GM23338 (cell line): ENCODE measurements at regions not wholly inside any gene's neighbourhood (a gene's known extent, or its start where the extent isn't known, plus 50 kb on each side); places are given as distances from the start of the nearest gene placed in this dataset.

ENCODE experiments used
- CREB1 ChIP-seq: fragments of 250-450 bp; sonication (Bioruptor Pico); IDR thresholded peaks from 2 replicates; pipeline ENCODE4 v1.5.0; 2020; ENCODE audit warnings: low read depth, mild to moderate bottlenecking, moderate library complexity
- CTCF ChIP-seq, 2 experiments: fragments of 200-600 bp in 1 of 2; sonication (generic) in 1 of 2; conservative IDR thresholded peaks; 2 replicates each; pipeline versions ENCODE4 v1.5.1 to v1.6.1; 2016 to 2017; ENCODE audit warnings: antibody characterized with exemption in 2 of 2, low read depth in 2 of 2, mild to moderate bottlenecking in 2 of 2, moderate library complexity in 1 of 2
- ETS1 ChIP-seq: IDR thresholded peaks from 2 replicates; pipeline ENCODE4 v1.6.1; 2016; ENCODE audit warnings: antibody characterized with exemption
- EZH2 ChIP-seq: fragments of 200-600 bp; sonication (generic); IDR thresholded peaks from one replicate; pipeline ENCODE4 v1.8.0; 2017; ENCODE audit warnings: antibody characterized with exemption, mild to moderate bottlenecking, low read depth; ENCODE audit not compliant: unreplicated experiment
- EZH2phosphoT487 ChIP-seq: fragments of 200-600 bp; sonication (generic); IDR thresholded peaks from one replicate; pipeline ENCODE4 v1.8.1; 2018; ENCODE audit warnings: antibody characterized with exemption; ENCODE audit not compliant: unreplicated experiment
- NANOG ChIP-seq: IDR thresholded peaks from 2 replicates; pipeline ENCODE4 v1.6.1; 2016; ENCODE audit warnings: antibody characterized with exemption, borderline replicate concordance
- POLR2AphosphoS5 ChIP-seq: IDR thresholded peaks from 2 replicates; pipeline ENCODE4 v1.6.1; 2016; ENCODE audit warnings: antibody characterized with exemption, low read depth
- STAT1 ChIP-seq: IDR thresholded peaks from one replicate; pipeline ENCODE4 v1.6.1; 2016; ENCODE audit warnings: antibody characterized with exemption; ENCODE audit not compliant: unreplicated experiment

- no peak for TF ChIP-seq POLR2AphosphoS5
- TF ChIP-seq CTCF (conservative IDR thresholded peaks at IDR 0.05; ENCODE audit: low read depth in 2 of 2): no peak
- no peak for TF ChIP-seq NANOG
- no peak for TF ChIP-seq STAT1
- TF ChIP-seq EZH2: no peak
- no peak for TF ChIP-seq CREB1
- no peak for TF ChIP-seq ETS1
- TF ChIP-seq EZH2phosphoT487: no peak
These were observed 1352.7 kb downstream of the HACE1 start for GRCh38 chr6:103507052-103507451.
